Activated CD8-positive, alpha-beta memory T cell treated with anti-CD3 and anti-CD28 coated beads for 36 hours (primary cell): ENCODE measurements at regions not wholly inside any gene's neighbourhood (a gene's known extent, or its start where the extent isn't known, plus 50 kb on each side); places are given as distances from the start of the nearest gene placed in this dataset.

Experiments
- CTCF ChIA-PET: fragments of 350-600 bp; sonication (Branson Sonifier 250); formaldehyde crosslinking; loops from one replicate; lab custom pipeline; 2021; ENCODE audit warnings: antibody characterized with exemption; lab: Charles Lee
- POLR2A ChIA-PET: fragments of 350-600 bp; sonication (Branson Sonifier 250); formaldehyde crosslinking; loops from one replicate; lab custom pipeline; 2021; ENCODE audit warnings: antibody characterized with exemption; lab: Charles Lee

DNA sequence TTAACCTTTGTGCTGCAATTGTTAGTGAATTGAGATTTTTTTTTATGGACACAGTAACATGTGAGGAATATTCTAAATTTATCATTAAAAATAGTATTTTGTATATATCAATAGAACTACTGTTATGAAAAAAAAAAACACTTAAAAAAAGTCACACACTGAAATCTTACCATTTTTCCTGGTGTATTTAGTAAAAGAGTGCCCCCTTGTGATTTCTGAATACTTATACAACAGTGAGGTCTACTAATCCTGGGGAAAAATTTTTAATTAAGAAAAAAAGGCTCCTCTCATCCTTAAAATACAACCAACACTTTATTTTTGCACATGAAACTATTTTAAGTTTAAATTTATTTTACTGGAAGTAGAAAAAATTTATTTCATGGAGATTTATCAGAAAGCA, 56.4 kb upstream of the SPOCK3 start:
- ChIA-PET POLR2A (no interaction called here), CTCF (no interaction called here)

DNA sequence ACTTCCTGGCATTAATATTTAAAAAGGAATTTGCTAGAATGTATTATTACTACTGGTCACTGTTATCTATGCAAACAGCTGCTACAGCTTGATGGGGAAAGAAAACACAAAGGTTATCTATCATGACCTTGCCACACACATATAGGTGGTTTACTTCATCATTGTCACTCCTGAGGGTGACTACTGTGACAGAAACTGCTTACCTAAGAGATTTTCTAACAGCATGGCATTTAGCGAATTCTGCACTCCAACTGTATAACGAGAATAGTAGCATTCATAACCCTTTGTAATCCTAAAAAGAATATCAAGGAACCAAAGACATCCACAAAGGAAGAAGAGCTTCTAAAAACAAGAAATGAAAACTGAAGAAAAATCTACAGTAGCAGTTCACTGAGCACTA, 74.6 kb upstream of the SPOCK3 start:
- CTCF ChIA-PET, result no interaction called here
- POLR2A ChIA-PET, result no interaction called here

DNA sequence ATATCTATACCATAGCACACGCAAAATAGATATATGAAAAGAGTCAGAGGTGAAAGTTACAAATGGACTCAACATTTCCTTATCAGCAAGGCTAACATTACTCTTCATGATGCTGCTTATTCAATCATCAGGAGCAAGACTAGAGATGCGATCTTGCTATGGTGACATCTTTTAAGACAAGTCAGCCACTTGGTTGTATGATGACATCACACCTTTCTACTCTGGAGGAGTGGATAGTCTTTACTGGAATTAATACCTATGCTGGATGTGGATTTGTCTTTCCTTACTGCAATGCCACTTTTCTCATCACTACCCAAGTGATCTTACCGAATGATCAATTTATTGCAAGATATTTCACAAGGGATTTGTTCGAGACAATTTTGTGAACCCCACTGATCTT, 87.0 kb upstream of the SPOCK3 start:
- ChIA-PET POLR2A (no interaction called here), CTCF (no interaction called here)

DNA sequence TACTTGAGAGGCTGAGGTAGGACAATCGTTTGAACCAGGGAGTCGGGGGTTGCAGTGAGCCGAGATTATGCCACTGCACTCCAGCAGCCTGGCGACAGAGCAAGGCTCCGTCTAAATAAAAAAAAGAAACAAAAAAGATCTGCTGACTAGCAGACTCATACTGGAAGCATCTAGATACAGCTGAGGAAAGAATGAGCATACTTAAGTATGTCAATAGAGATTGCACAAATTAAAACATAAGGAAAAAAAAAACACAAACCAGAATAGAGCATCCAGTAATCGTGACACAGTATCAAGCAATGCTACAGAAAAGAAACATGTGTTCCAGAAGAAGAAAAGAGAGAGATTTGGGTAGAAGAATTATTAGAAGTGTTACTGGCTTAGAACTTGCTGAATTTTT, 105.5 kb upstream of the SPOCK3 start:
- ChIA-PET POLR2A (no interaction called here), CTCF (no interaction called here)

DNA sequence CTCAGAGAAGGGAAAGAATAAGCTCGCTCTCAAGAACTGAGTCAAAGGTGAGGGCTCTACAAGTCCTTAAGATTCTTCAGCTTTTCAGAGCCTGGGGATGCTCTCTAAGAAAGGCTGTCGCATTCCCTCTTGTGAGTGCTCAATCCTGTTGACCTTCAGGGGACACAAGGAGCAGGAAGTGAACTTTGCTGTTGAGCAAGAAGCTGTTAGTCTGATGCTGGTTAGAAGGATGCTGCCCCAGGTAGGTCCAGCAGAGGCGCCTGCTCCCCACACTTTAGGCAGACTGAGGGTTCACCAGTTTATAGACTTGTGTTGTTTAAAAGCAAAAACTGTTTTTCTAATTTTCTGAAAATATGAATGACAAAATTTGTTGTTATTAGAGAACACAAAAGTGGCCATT, 125.4 kb upstream of the SPOCK3 start:
- ChIA-PET CTCF (no interaction called here), POLR2A (no interaction called here)

DNA sequence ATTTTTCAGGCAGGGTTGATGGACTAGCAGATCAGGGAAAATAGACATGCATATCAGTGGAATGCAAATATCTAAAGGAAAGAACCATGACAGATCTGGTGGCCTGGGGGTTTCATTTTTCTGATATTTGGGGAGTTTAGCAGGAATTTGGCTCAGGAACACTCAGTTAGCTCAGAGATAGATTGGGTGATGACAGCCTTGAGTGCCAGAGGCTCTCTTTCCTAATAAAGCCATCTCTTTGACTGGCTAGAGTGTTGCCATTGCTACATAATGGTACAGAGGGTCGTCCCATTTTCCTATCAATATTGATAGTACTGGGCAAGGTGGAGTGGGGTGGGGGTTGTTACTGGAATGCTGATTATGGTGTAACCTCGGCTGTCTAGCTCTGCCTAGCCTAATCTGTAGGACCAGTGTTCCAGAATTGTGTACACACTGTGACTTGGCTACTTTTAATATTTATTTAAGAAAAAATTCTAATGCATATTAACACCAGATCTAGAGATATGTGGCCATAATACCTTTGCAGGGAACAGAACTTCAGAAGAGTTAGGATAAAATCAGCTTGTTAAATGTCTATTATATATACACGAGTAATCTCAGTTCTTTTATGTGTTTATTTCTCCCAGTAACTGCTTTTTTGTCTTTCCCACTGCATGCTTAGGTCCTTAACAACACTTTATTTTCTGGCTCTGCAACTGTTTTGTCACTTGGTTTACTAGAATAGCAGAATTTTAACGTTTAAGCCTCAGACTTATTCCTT, 145.0 kb upstream of the SPOCK3 start:
- POLR2A ChIA-PET, result no interaction called here
- CTCF ChIA-PET, result no interaction called here

DNA sequence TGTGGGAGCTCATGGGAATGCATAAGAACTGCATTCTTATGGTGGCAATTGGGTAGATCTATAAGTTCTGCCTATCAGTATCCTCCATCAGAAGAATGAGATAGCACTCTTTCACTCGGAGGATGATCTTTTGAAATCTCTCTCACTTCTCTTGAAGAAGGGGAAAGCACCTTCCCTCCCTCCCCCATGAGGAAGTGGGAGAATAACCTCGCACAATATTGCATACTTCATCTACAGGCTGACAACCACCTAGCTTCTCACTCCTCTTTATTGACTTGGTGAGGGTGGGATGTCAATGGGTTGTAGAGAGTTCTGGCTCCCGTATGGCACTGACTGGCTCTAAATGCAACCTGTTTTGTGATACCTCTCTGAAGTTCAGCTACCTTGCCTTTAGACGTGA, 146.7 kb upstream of the SPOCK3 start:
- POLR2A ChIA-PET, result no interaction called here
- CTCF ChIA-PET, result no interaction called here

DNA sequence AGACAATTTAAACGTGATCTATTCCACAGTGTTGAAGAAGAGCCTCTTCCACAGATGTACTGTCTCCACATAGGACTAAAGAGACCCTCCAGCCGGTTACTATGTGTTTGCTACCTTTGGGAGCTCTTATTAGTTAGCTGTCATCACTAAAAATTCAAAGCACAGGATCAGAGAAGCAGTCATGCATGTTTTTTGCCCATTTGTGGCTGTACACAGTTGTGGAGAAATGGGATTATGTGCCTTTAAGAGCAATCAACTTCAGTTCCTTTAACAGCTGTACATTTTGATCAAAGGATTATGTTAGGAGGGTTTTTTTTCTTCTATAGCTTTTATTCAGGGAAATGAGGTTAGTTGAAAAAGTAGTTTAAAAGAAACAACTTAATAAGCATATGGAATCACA, 149.0 kb upstream of the SPOCK3 start:
- CTCF ChIA-PET, result no interaction called here
- POLR2A ChIA-PET, result no interaction called here

DNA sequence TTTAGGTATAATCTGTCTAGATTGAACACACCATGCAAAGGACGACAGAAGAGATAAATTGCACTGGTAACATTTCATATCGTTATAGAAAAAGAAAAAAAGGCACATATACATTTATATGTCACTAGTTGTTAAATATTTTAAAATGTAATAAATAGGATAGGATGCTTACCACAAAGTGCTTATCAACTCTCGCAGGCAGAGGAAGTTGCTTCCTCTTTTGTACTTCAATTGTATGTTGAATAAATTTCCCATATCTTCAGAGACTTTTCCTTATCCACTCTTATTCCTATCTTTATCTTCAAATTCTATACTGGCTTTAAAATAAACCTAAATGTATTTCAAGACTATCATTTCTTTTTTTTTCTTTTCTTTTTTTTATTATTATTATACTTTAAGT, 163.3 kb upstream of the SPOCK3 start:
- CTCF ChIA-PET, result no interaction called here
- POLR2A ChIA-PET, result no interaction called here

DNA sequence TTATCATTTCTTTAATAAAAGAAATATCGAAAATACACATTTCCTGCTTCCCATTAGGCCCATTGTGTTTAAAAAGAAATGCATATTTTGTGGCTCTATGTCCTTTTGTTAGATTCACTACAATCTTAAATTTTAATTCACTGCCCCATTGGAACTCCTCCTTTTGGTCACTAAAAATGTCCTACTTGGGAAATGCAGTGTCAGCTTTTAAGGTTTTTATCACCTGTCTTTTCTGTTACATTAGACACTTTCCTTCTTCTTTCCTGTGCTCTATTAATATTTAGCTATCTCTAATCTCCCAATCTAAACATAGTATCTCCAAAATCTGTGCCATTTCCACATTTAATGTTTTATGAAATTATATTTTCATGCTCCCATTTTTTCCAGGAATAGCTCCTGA, 164.9 kb upstream of the SPOCK3 start:
- ChIA-PET POLR2A (no interaction called here), CTCF (no interaction called here)

DNA sequence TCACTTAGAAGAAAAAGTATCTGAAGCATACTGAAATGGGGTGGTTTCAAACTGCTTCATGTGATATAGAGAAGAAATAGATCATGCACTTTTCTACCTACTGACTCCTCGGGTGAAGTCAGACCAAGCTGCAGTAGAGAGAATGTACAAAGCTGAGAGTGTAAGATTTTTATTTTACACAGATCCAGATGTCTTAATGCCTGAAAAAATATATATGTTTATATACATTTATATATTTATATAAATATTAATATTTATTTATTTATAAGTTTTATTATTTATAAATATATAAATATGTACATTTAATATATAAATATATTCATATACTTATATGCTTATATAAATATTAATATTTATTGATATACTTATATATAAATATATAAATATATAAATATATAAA, 171.9 kb upstream of the SPOCK3 start:
- POLR2A ChIA-PET, result no interaction called here
- CTCF ChIA-PET, result no interaction called here

DNA sequence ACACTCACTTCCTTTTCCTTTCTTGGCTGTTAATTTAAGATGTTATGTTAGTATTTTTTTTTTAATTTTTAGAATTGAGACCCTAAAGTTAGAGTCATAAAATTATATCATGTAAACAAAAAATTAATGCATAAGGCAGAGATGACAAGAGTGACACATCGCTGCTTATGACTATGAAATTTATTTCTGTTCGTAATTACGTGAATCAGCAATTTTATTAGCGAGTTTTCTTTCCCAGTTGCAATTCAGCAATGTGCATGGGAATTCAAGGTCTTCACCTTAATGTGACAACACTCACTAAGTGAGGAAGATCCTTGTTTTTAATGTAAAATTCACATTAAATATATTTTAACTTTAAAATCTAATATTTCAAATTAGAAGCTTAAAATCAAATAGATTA, 181.2 kb upstream of the SPOCK3 start:
- ChIA-PET POLR2A (no interaction called here), CTCF (no interaction called here)

DNA sequence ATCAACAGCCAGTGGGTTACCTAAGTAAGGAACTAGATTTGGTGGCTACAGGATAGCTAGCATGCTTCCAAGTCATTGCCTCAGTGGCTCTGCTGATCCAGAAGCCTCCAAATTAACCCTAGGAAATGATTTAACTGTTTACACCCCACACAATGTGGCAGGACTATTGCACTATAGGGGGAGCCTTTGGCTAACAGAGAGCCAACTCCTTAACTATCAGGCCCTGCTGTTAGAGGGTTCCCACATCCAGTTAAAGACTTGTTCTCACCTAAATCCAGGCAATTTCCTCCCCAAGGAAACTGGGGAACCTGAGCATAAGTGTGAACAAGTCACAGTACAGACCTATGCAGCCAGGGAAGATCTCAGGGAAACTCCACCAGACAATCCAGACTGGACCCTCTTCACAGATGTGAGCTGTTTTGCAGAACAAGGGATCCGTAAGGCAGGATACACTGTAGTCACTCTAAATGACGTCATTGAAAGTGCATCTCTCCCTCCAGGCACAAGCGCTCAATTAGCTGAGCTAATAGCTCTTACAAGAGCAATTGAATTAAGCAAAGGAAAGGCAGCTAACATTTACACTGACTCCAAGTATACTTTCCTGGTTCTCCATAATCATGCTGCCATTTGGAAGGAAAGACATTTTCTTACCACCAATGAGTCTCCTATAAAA, 185.3 kb upstream of the SPOCK3 start:
- ChIA-PET CTCF (no interaction called here), POLR2A (no interaction called here)

DNA sequence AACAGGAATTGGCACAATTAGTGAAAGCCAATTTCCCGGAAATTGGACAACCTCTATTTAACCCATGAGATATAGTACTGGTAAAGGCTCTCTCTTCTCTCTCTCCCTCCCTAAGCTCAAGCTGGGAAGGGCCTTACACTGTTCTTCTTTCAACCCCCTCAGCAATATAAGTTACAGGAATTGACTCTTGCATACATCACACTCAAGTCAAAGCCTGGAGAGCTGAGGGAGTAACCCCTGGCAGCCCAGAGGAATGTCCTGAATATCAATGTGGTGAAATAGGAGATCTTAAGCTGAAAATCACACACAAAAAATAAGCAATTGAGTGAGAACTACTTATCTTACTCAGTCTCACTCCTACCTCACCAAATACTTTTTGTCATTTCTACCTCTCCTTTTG, 186.9 kb upstream of the SPOCK3 start:
- POLR2A ChIA-PET, result no interaction called here
- CTCF ChIA-PET, result no interaction called here

DNA sequence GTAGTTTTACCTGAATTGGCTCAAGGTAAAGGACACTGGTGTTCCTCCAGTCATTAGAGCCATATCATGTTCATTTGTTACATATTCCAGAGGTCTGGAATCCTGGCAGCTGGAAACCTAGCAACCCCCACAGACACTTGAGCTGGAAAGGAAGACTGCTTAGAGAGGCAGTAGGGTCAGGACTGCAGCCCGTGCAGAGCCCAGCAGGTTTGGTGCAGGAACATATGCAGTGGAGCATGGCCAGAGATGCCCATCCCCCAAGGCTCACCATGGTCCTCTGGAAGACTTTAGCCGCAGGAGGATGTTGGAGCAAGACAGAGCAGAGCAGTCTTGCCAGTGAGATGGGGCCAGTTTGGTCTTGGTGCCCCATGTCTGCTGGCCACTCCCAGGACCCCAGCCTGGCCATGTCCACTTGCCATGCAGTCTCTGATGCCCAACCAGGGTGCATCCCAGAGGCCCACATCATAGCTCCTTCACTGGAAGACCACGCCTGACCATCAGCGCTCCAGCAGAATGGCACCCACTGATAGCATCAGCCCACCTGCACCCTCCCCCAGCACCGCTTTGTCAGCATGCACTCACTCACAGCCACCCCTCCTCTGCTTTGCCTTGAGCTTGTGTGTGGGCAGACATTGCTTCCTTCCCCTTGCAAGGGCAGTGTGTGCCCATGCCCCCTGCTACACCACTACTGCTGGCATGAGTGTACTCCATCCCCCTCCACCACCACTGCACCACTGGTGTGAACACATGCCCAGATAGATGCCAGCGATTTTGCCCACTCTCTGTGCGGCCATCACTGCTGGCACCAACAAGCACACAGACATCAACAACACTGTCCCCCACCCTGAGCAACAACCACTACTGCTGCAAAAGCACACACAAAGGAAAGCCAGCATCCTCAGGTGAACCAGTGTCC, 190.3 kb upstream of the SPOCK3 start:
- POLR2A ChIA-PET, result no interaction called here
- CTCF ChIA-PET, result no interaction called here

DNA sequence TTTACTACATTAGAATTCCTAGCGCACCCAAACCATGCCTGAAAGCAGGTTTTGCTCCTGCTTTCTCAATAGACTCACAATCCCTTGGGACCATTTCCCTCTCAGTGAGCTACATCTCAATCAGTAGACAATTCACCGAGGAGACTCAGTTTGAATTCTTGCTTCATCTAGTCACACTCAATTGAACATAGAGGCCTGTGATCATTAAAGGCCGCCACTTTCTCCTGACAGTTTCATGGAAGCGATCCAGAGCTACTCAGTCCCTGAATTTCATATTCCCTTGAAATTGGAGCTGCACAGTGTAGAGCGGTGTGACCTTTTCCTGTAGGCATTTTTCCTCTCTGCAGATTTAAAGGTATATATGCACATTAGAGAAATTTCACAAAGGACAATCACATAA, 193.9 kb upstream of the SPOCK3 start:
- ChIA-PET CTCF (no interaction called here), POLR2A (no interaction called here)

DNA sequence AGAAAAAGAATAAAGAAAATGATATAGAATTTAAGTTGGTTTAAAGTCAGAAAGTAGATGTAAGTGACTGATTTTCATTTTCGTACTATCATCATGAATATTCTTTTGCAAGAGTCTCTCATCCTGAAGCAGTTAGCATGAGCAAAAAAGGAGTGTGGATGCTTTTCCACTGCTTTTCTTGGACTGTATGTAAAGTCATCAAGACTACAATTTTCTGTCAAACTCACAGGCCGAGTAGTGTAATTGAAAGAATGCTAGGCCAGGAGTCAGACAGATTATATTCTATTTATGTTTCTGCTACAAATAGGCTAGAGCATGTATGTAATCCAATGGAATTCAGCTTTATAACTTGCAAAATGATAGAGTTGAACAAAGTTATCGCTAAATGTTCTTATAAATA, 197.1 kb upstream of the SPOCK3 start:
- POLR2A ChIA-PET, result no interaction called here

DNA sequence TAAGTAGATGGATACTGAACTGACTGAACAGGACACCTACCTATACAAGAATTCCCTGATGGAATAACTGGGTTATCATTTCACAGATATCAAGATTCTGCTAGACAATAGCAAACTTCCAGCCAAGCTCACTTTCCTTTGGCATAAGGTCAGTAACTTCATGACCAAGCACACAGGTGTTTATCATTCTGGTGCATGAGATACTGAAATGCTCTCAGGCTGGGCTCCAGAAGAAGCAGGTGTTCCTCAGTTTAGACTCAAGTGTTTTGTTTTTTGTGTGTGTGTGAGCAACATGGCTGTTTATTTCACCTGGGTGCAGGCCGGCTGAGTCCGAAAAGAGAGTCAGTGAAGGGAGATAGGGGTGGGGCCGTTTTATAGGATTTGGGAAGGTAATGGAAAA, 201.5 kb upstream of the SPOCK3 start:
- ChIA-PET POLR2A (no interaction called here), CTCF (no interaction called here)

More for the DNA sequence above, 197.1 kb upstream of the SPOCK3 start:
- CTCF ChIA-PET, result no interaction called here

DNA sequence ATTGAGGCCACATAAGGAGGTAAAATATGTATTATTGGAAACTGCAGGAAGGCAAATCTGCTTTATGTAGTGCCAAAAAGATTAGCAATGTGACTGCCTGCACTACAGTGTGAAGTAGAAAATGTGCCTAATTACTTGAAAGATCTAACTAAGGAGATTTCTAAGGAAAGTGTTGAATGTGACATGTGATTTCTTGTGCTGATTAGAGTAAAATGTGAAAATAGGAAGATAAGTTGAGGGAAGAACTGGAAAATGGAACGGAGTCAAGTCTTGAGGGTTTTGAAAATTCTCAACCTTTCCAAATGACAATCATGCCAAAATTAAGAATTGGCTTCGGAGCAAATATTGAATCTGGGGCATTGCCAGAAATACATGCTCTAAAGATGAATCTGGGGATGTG, 209.5 kb upstream of the SPOCK3 start:
- ChIA-PET CTCF (no interaction called here), POLR2A (no interaction called here)

DNA sequence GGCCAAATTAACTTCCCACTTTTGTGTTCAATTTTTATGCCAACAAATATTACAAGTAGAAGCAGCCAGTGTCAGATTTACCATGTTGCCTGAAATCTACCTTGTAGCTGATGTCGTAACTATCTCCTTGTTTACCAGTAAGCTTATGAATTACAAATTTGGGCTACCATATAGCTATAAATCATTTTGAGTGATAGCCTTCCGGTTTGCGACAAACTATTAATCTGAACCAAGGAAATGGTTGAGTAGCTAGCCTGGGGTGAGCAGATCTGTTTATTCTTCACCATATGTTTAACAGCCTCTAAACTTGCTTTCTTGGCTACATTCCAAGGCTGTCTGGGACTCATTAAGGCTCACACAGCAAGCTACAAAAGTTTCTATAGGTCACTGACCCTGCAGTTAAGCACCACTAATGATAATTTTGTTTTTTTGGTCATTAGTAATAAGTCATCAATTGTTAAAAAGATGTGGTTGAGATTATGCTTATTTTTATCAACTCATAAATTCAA, 218.7 kb upstream of the SPOCK3 start:
- CTCF ChIA-PET, result interaction anchor here (0.6 kb wide), 1 partner anchor 944 kb away, joined by 3 read pairs; no protein-coding TSS in a partner anchor
- POLR2A ChIA-PET, result no interaction called here
